Neural cell (in vitro differentiated cells): ENCODE measurements at regions not wholly inside any gene's neighbourhood (a gene's known extent, or its start where the extent isn't known, plus 50 kb on each side); places are given as distances from the start of the nearest gene placed in this dataset.

ENCODE experiments used
- H2AFZ ChIP-seq: fragments of 200-600, 300-800 bp; sonication (generic), shearing (Covaris generic); 2 replicates; pipeline ENCODE4 v1.6.0; 2014; ENCODE audit warnings: low read depth, mild to moderate bottlenecking, antibody characterized with exemption, low read length, moderate library complexity
- H3F3A ChIP-seq: fragments of 200-600 bp; shearing (Covaris generic); 2 replicates; pipeline ENCODE4 v1.6.1; 2016; ENCODE audit warnings: mild to moderate bottlenecking, moderate library complexity, mixed read lengths, antibody characterized with exemption, low read length; ENCODE audit not compliant: insufficient read depth, poor library complexity, severe bottlenecking
- H3K27ac ChIP-seq: fragments of 200-600, 300-800 bp; sonication (generic), shearing (Covaris generic); 2 replicates; pipeline ENCODE4 v1.5.1; 2014; ENCODE audit warnings: mild to moderate bottlenecking, low read length, moderate library complexity
- H3K27me3 ChIP-seq: fragments of 300-800, 200-600 bp; sonication (generic), shearing (Covaris generic); 2 replicates; pipeline ENCODE4 v1.6.0; 2014; ENCODE audit warnings: mild to moderate bottlenecking, low read depth, low read length, moderate library complexity; ENCODE audit not compliant: insufficient read depth
- H3K36me3 ChIP-seq: fragments of 300-800, 200-600 bp; sonication (generic), shearing (Covaris generic); 2 replicates; pipeline ENCODE4 v1.5.1; 2014; ENCODE audit warnings: mild to moderate bottlenecking, antibody characterized with exemption, low read length, moderate library complexity; ENCODE audit not compliant: insufficient read depth
- H3K4me2 ChIP-seq: fragments of 300-800, 200-600 bp; sonication (generic), shearing (Covaris generic); 2 replicates; pipeline ENCODE4 v1.6.0; 2014; ENCODE audit warnings: mild to moderate bottlenecking, low read length
- H3K4me3 ChIP-seq: fragments of 300-800, 200-600 bp; sonication (generic), shearing (Covaris generic); 2 replicates; pipeline ENCODE4 v1.5.1; 2014; ENCODE audit warnings: mild to moderate bottlenecking, low read length, moderate library complexity
- H3K79me2 ChIP-seq: fragments of 200-600 bp; shearing (Covaris generic); replicated peaks from 2 replicates; pipeline ENCODE4 v1.6.0; 2014; ENCODE audit warnings: mild to moderate bottlenecking, low read length, moderate library complexity; ENCODE audit not compliant: insufficient read depth
- H3K9ac ChIP-seq: fragments of 300-800, 200-600 bp; sonication (generic), shearing (Covaris generic); 2 replicates; pipeline ENCODE4 v1.6.1; 2016; ENCODE audit warnings: mild to moderate bottlenecking, low read length, mixed read lengths
- H3K9me2 ChIP-seq: fragments of 200-600 bp; shearing (Covaris generic); 2 replicates; pipeline ENCODE4 v1.6.1; 2016; ENCODE audit warnings: mild to moderate bottlenecking, low read length, mixed read lengths; ENCODE audit not compliant: insufficient read depth
- H3K9me3 ChIP-seq: fragments of 200-600, 300-800 bp; sonication (generic), shearing (Covaris generic); 2 replicates; pipeline ENCODE4 v1.6.1; 2016; ENCODE audit warnings: mild to moderate bottlenecking, mixed run types, low read length, moderate library complexity, mixed read lengths
- H4K20me1 ChIP-seq: fragments of 200-600 bp; shearing (Covaris generic); 2 replicates; pipeline ENCODE4 v1.6.1; 2016; ENCODE audit warnings: mild to moderate bottlenecking, mixed run types; ENCODE audit not compliant: insufficient read depth
- EP300 ChIP-seq: fragments of 450-650 bp; conservative IDR thresholded peaks from 2 replicates; pipeline ENCODE4 v1.6.1; 2014; ENCODE audit warnings: antibody characterized with exemption, mild to moderate bottlenecking, moderate library complexity; ENCODE audit not compliant: poor library complexity, severe bottlenecking
- EZH2 ChIP-seq: fragments of 200-600, 300-800 bp; shearing (Covaris generic), sonication (generic); IDR thresholded peaks from 2 replicates; pipeline ENCODE4 v1.6.1; 2014; ENCODE audit warnings: antibody characterized with exemption, low read length, borderline replicate concordance, mild to moderate bottlenecking; ENCODE audit not compliant: insufficient read depth, poor library complexity, severe bottlenecking
- MXI1 ChIP-seq: fragments of 450-650 bp; conservative IDR thresholded peaks from 2 replicates; pipeline ENCODE4 v1.6.1; 2014; ENCODE audit warnings: antibody characterized with exemption, mild to moderate bottlenecking; ENCODE audit not compliant: poor library complexity, severe bottlenecking
- POLR2AphosphoS5 ChIP-seq: IDR thresholded peaks from 2 replicates; pipeline ENCODE4 v1.6.1; 2012
- RAD21 ChIP-seq: fragments of 450-650 bp; conservative IDR thresholded peaks from 2 replicates; pipeline ENCODE4 v1.6.1; 2014; ENCODE audit warnings: antibody characterized with exemption, mild to moderate bottlenecking, moderate library complexity
- SMC3 ChIP-seq: fragments of 450-650 bp; conservative IDR thresholded peaks from 2 replicates; pipeline ENCODE4 v1.6.1; 2014; ENCODE audit warnings: antibody characterized with exemption, mild to moderate bottlenecking, moderate library complexity; ENCODE audit not compliant: poor library complexity
- TAF1 ChIP-seq: IDR thresholded peaks from 2 replicates; pipeline ENCODE4 v1.6.1; 2012; ENCODE audit warnings: low read depth
- TF ChIP-seq, protein P1 (sequence below): fragments of 450-650 bp; IDR thresholded peaks from 2 replicates; pipeline ENCODE4 v1.5.1; 2014; ENCODE audit warnings: antibody characterized with exemption, mild to moderate bottlenecking, moderate library complexity; ENCODE audit not compliant: poor library complexity, severe bottlenecking
- TF ChIP-seq, protein P2 (sequence below): IDR thresholded peaks from 2 replicates; pipeline ENCODE4 v1.6.1; 2012; ENCODE audit warnings: borderline replicate concordance

DNA sequence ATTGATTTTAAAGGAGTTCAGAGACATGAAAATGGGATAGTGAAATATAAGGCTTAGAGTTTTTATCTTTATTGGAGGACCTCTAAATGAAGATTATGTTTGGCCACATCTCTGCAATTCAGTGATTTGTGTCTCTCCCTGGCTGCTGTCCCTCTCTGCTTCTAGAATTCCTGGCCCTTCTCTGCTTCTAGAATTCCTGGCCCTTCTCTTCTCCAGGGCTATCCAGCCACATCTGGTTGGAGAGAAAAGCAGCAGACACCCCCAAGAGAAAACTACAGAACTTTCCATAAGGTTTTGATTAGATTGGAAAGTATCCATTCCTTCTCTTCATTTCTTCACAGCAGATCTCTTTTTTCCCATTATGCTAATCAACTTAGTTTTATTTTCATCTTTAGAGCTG lies 135.5 kb downstream of the NPY start:
- Histone ChIP-seq H3K79me2 (no peaks in the 10 kb centered on the region), H3K9me3 (no peaks in the 10 kb centered on the region), H2AFZ (no peak overlapping the region), H3F3A (no peaks in the 10 kb centered on the region), H3K4me3 (no peak overlapping the region), H3K9me2 (no peaks in the 10 kb centered on the region), H3K27me3 (no peaks in the 10 kb centered on the region), H3K36me3 (no peaks in the 10 kb centered on the region), H3K9ac (no peak overlapping the region), H3K27ac (no peak overlapping the region), H3K4me2 (no peak overlapping the region), H4K20me1 (no peaks in the 10 kb centered on the region)
- TF ChIP-seq EP300 (no peak), RAD21 (no peak), POLR2AphosphoS5 (no peak), MXI1 (no peak), TAF1 (no peak), EZH2 (no peak), SMC3 (no peak)
- TF ChIP-seq, protein P1, sequence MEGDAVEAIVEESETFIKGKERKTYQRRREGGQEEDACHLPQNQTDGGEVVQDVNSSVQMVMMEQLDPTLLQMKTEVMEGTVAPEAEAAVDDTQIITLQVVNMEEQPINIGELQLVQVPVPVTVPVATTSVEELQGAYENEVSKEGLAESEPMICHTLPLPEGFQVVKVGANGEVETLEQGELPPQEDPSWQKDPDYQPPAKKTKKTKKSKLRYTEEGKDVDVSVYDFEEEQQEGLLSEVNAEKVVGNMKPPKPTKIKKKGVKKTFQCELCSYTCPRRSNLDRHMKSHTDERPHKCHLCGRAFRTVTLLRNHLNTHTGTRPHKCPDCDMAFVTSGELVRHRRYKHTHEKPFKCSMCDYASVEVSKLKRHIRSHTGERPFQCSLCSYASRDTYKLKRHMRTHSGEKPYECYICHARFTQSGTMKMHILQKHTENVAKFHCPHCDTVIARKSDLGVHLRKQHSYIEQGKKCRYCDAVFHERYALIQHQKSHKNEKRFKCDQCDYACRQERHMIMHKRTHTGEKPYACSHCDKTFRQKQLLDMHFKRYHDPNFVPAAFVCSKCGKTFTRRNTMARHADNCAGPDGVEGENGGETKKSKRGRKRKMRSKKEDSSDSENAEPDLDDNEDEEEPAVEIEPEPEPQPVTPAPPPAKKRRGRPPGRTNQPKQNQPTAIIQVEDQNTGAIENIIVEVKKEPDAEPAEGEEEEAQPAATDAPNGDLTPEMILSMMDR = no peak
- TF ChIP-seq, protein P2, sequence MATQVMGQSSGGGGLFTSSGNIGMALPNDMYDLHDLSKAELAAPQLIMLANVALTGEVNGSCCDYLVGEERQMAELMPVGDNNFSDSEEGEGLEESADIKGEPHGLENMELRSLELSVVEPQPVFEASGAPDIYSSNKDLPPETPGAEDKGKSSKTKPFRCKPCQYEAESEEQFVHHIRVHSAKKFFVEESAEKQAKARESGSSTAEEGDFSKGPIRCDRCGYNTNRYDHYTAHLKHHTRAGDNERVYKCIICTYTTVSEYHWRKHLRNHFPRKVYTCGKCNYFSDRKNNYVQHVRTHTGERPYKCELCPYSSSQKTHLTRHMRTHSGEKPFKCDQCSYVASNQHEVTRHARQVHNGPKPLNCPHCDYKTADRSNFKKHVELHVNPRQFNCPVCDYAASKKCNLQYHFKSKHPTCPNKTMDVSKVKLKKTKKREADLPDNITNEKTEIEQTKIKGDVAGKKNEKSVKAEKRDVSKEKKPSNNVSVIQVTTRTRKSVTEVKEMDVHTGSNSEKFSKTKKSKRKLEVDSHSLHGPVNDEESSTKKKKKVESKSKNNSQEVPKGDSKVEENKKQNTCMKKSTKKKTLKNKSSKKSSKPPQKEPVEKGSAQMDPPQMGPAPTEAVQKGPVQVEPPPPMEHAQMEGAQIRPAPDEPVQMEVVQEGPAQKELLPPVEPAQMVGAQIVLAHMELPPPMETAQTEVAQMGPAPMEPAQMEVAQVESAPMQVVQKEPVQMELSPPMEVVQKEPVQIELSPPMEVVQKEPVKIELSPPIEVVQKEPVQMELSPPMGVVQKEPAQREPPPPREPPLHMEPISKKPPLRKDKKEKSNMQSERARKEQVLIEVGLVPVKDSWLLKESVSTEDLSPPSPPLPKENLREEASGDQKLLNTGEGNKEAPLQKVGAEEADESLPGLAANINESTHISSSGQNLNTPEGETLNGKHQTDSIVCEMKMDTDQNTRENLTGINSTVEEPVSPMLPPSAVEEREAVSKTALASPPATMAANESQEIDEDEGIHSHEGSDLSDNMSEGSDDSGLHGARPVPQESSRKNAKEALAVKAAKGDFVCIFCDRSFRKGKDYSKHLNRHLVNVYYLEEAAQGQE = no peak

DNA sequence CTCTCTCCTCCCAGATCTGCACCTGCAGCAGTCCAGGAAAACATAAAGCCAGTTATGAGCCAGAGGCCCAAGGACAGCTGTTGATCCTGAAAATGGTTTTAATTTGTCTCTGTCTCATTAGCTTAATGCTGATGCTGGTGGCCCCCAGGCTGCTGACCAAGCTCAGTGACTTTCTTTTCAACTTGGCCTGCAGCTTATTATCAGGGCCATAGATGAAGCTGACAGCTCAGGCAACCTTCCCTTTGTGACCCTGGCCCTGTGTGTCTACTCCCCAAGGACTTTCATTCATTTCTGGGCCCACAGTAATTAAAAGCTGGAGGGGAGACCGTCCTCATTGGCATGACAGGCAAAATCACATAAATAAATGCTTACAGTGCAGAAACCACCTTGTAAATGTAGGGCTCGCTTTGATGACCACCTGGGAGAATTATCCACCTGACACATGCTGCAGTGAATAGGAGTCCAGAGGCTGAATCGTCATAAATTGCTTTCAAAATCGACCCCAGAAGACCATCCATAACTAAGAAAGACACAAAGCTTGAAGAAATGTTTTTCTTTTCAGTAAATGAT lies 138.5 kb downstream of the NPY start:
- Histone ChIP-seq H3K27me3 (no peaks in the 10 kb centered on the region), H3K9ac (no peak overlapping the region), H3K9me2 (no peaks in the 10 kb centered on the region), H3K27ac (no peak overlapping the region), H3K36me3 (no peaks in the 10 kb centered on the region), H3K9me3 (no peaks in the 10 kb centered on the region), H3K79me2 (no peaks in the 10 kb centered on the region), H3K4me3 (no peak overlapping the region), H3K4me2 (no peak overlapping the region), H4K20me1 (no peaks in the 10 kb centered on the region), H2AFZ (no peak overlapping the region), H3F3A (no peaks in the 10 kb centered on the region)
- TF ChIP-seq RAD21 (no peak), EP300 (no peak), MXI1 (no peak), TAF1 (no peak), SMC3 (no peak), POLR2AphosphoS5 (no peak), EZH2 (no peak)
- TF ChIP-seq, protein P2 = no peak
- TF ChIP-seq, protein P1 = no peak
